Endothelial cell of umbilical vein (primary cell): ENCODE measurements at regions not wholly inside any gene's neighbourhood (a gene's known extent, or its start where the extent isn't known, plus 50 kb on each side); places are given as distances from the start of the nearest gene placed in this dataset.

Experiments used
- BruUV-seq: library from RNA; stranded (reverse); fragments of 400-500 nt; replicated peaks from 2 replicates; lab custom pipeline; 2021; lab: Mats Ljungman, UMichigan
- CTCF ChIA-PET: fragments of 300-600, 350-600 bp; sonication (Branson Sonifier 250); formaldehyde crosslinking; loops from one replicate; lab custom pipeline; 2021; ENCODE audit warnings: antibody characterized with exemption, inconsistent platforms; lab: Charles Lee
- POLR2A ChIA-PET: fragments of 300-600, 350-600 bp; sonication (Branson Sonifier 250); formaldehyde crosslinking; loops from one replicate; lab custom pipeline; 2021; ENCODE audit warnings: antibody characterized with exemption, inconsistent platforms; lab: Charles Lee
- DNase-seq: peaks from one replicate; pipeline ENCODE4 v3.0.0-alpha.2; 2011; ENCODE audit warnings: low read depth, low spot score
- FAIRE-seq: peaks from 2 replicates; lab custom pipeline; 2011; peaks lifted over from hg19 to GRCh38; lab: Jason Lieb, UNC
- H2AFZ ChIP-seq: 2 replicates; pipeline ENCODE4 v1.6.0; 2012; ENCODE audit warnings: low read depth, low read length, control low read depth, inconsistent platforms
- H3K27ac ChIP-seq: 2 replicates; pipeline ENCODE4 v1.5.1; 2011; ENCODE audit warnings: low read depth, mild to moderate bottlenecking, control low read depth, low read length, moderate library complexity; ENCODE audit not compliant: insufficient read depth
- H3K27me3 ChIP-seq, 2 experiments: 2 replicates each; pipeline versions ENCODE4 v1.6.0 to v1.6.1; 2011; ENCODE audit warnings: low read length in 2 of 2, mixed read lengths in 1 of 2; ENCODE audit not compliant: control insufficient read depth in 2 of 2, insufficient read depth in 2 of 2
- H3K36me3 ChIP-seq, 2 experiments: 2 replicates in 1 of 2; 3 replicates in 1 of 2; pipeline ENCODE4 v1.5.1; 2011; ENCODE audit warnings: low read length in 2 of 2, mild to moderate bottlenecking in 1 of 2, moderate library complexity in 1 of 2; ENCODE audit not compliant: control insufficient read depth in 2 of 2, insufficient read depth in 2 of 2; ENCODE audit errors: extremely low read depth in 1 of 2
- H3K4me1 ChIP-seq: 3 replicates; pipeline ENCODE4 v1.5.1; 2011; ENCODE audit warnings: mild to moderate bottlenecking, low read length; ENCODE audit not compliant: control insufficient read depth, insufficient read depth; ENCODE audit errors: extremely low read depth
- H3K4me2 ChIP-seq: 2 replicates; pipeline ENCODE4 v1.6.1; 2011; ENCODE audit warnings: low read length, control low read depth, mixed read lengths; ENCODE audit not compliant: insufficient read depth
- H3K4me3 ChIP-seq, 3 experiments: fragments of 200-600 bp in 1 of 3; sonication (generic), shearing (Covaris generic) in 1 of 3; replicated peaks in 1 of 3; 2 replicates each; pipeline ENCODE4 v1.5.1; 2011 to 2016; ENCODE audit warnings: control low read depth in 3 of 3, low read length in 3 of 3, mild to moderate bottlenecking in 2 of 3, inconsistent platforms in 1 of 3, low read depth in 1 of 3, moderate library complexity in 1 of 3; ENCODE audit not compliant: insufficient read depth in 1 of 3
- H3K79me2 ChIP-seq: 2 replicates; pipeline ENCODE4 v1.6.0; 2012; ENCODE audit warnings: low read length, inconsistent platforms; ENCODE audit not compliant: control insufficient read depth, insufficient read depth
- H3K9ac ChIP-seq: replicated peaks from 2 replicates; pipeline ENCODE3; 2011; ENCODE audit warnings: low read length, control low read depth; ENCODE audit not compliant: insufficient read depth; ENCODE audit errors: extremely low read depth
- H3K9me1 ChIP-seq: replicated peaks from 3 replicates; pipeline ENCODE4 v1.6.0; 2011; ENCODE audit warnings: mild to moderate bottlenecking, low read length; ENCODE audit not compliant: control insufficient read depth, insufficient read depth; ENCODE audit errors: extremely low read depth
- H3K9me3 ChIP-seq: replicated peaks from 2 replicates; pipeline ENCODE4 v1.5.1; 2012; ENCODE audit warnings: low read length, inconsistent platforms; ENCODE audit not compliant: control insufficient read depth, insufficient read depth
- H4K20me1 ChIP-seq: replicated peaks from 2 replicates; pipeline ENCODE3; 2011; ENCODE audit warnings: mild to moderate bottlenecking, low read length; ENCODE audit not compliant: control insufficient read depth, insufficient read depth; ENCODE audit errors: extremely low read depth
- CTCF ChIP-seq, 2 donors: IDR thresholded peaks; 1 replicate in 1 of 2; 2 replicates in 1 of 2; pipeline ENCODE4 v1.5.1; 2011; ENCODE audit warnings: low read length in 2 of 2, mild to moderate bottlenecking in 2 of 2, moderate library complexity in 2 of 2, control low read depth in 1 of 2, inconsistent platforms in 1 of 2, low read depth in 1 of 2; ENCODE audit not compliant: insufficient read depth in 1 of 2; ENCODE audit errors: extremely low read depth in 1 of 2
- EZH2 ChIP-seq: IDR thresholded peaks from 2 replicates; pipeline ENCODE4 v1.6.1; 2012; ENCODE audit warnings: borderline replicate concordance, low read depth, mild to moderate bottlenecking, moderate library complexity, low read length, inconsistent platforms; ENCODE audit not compliant: severe bottlenecking
- FOS ChIP-seq: IDR thresholded peaks from 2 replicates; pipeline ENCODE4 v1.6.1; 2011; ENCODE audit warnings: mild to moderate bottlenecking, low read length, moderate library complexity, borderline replicate concordance; ENCODE audit not compliant: insufficient read depth
- GATA2 ChIP-seq: IDR thresholded peaks from 2 replicates; pipeline ENCODE4 v1.7.0; 2011; ENCODE audit warnings: low read depth, mild to moderate bottlenecking, moderate library complexity, mixed read lengths, low read length; ENCODE audit not compliant: insufficient read length, insufficient read depth
- JUN ChIP-seq: IDR thresholded peaks from 2 replicates; pipeline ENCODE4 v1.6.1; 2011; ENCODE audit warnings: borderline replicate concordance, low read depth; ENCODE audit not compliant: insufficient read length, insufficient read depth
- MAX ChIP-seq: IDR thresholded peaks from 2 replicates; pipeline ENCODE4 v1.6.1; 2011; ENCODE audit not compliant: insufficient read depth, insufficient read length
- MYC ChIP-seq: IDR thresholded peaks from one replicate; pipeline ENCODE4 v1.6.1; 2011; ENCODE audit warnings: mild to moderate bottlenecking, low read depth, low read length
- POLR2A ChIP-seq: IDR thresholded peaks from 2 replicates; pipeline ENCODE4 v1.6.1; 2012; ENCODE audit warnings: low read depth, mild to moderate bottlenecking, control low read depth, low read length
- POLR2AphosphoS5 ChIP-seq: IDR thresholded peaks from 2 replicates; pipeline ENCODE4 v1.6.1; 2012; ENCODE audit warnings: low read depth, mild to moderate bottlenecking, control low read depth, low read length, moderate library complexity; ENCODE audit not compliant: insufficient read depth
- dilution Hi-C: fragments of 300-500 bp; cut with MboI; formaldehyde crosslinking; loops from one replicate; pipeline ENCODE4 v1.15.0; 2019; ENCODE audit warnings: low sequenced_read_pairs; ENCODE audit not compliant: extremely low pct_ligation_motif_present
- intact Hi-C: fragments of 100-400 bp; cut with micrococcal nuclease; formaldehyde crosslinking; loops from one replicate; pipeline ENCODE4 v1.10.0; 2022

GRCh38 chr2:9760069-9760901 is 83.0 kb upstream of the TAF1B start:
- H3K79me2 ChIP-seq = no peaks in the 10 kb centered on the region
- POLR2A ChIA-PET = no interaction called here
- TF ChIP-seq CTCF (IDR thresholded peaks at IDR 0.05; ENCODE audit: extremely low read depth in 1 of 2, insufficient read depth in 1 of 2, low read depth in 1 of 2, low read length in 2 of 2) = no peak
- no peak for TF ChIP-seq JUN
- no peak for TF ChIP-seq GATA2
- no peak for TF ChIP-seq POLR2A
- no peak for TF ChIP-seq POLR2AphosphoS5
- no peak for TF ChIP-seq MAX
- TF ChIP-seq EZH2 = no peak
- no peak for TF ChIP-seq MYC
- TF ChIP-seq FOS = no peak
- no peaks in the 10 kb centered on the region for H3K36me3 ChIP-seq
- H3K9ac ChIP-seq = no peak overlapping the region
- H3K27ac ChIP-seq = no peak overlapping the region
- CTCF ChIA-PET = interaction anchor here (1.1 to 6.5 kb wide), 3 partner anchors 9 to 312 kb away, joined by 3 to 59 read pairs (median 4); no protein-coding TSS in a partner anchor
- no TSS peak for BruUV-seq
- H4K20me1 ChIP-seq = no peaks in the 10 kb centered on the region
- no peaks in the 10 kb centered on the region for H3K9me3 ChIP-seq
- H3K4me1 ChIP-seq = no peaks in the 10 kb centered on the region
- intact Hi-C loops = no loop called here
- no peak overlapping the region for H3K4me2 ChIP-seq
- no peak overlapping the region for H3K4me3 ChIP-seq
- FAIRE-seq (no peak), DNase-seq (no peak)
- H3K9me1 ChIP-seq = no peaks in the 10 kb centered on the region
- peaks cover 40 to 53% of the 10 kb centered on the region in 2 experiments for H3K27me3 ChIP-seq
- no peak overlapping the region for H2AFZ ChIP-seq
- dilution Hi-C loops = no loop called here
